ENCODE measurements at regions not wholly inside any gene's neighbourhood (a gene's known extent, or its start where the extent isn't known, plus 50 kb on each side); places are given as distances from the start of the nearest gene placed in this dataset.

DNA sequence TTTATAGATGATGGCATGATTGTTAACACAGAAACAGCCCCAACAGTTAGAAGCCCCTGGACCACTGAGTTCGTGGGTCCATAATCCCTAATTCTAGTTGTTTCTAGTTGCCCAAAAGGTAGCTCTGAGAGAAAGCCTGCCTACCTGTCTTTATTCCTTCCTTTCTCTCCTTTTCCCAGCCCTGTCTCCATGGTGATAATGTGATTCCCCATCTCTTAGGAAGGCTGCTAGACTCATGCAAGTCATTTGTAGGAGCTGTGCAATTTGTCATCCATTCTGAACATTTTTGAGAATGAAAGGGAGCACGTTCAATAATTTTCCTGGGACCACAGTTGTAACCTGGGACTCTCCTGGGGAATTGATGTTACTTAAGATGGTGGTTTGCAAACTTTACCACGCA is 183.4 kb downstream of the EMX2 start:
- Histone ChIP-seq H3K27me3 (ENCODE audit: insufficient read depth, low read length) (0 out of 2 replicates have a peak, but pooled peaks cover 3% of the 10 kb centered on the region), H3K36me3 (ENCODE audit: insufficient read depth, low read depth, low read length) (no peaks in the 10 kb centered on the region), H3K9ac (ENCODE audit: low read depth, low read length) (no peak overlapping the region), H3K4me1 (ENCODE audit: insufficient read depth, low read length) (peaks cover under 1% of the 10 kb centered on the region; the same call in 1 of the 2 replicates), H3K9me3 (ENCODE audit: insufficient read depth, low read depth, low read length) (no peaks in the 10 kb centered on the region), H3K27ac (ENCODE audit: low read length) (no peak overlapping the region), H3K4me3 (ENCODE audit: low read length) (no peak overlapping the region)

- Histone ChIP-seq H3K36me3 (ENCODE audit: insufficient read depth, low read depth, low read length) (no peaks in the 10 kb centered on the region), H3K4me1 (ENCODE audit: insufficient read depth, low read length) (peaks cover 2% of the 10 kb centered on the region; the same call in 1 of the 2 replicates), H3K27me3 (ENCODE audit: insufficient read depth, low read length) (no peaks in the 10 kb centered on the region), H3K4me3 (ENCODE audit: low read length) (no peak overlapping the region), H3K27ac (ENCODE audit: low read length) (no peak overlapping the region), H3K9me3 (ENCODE audit: insufficient read depth, low read depth, low read length) (no peaks in the 10 kb centered on the region), H3K9ac (ENCODE audit: low read depth, low read length) (no peak overlapping the region)
These were observed 184.2 kb downstream of the EMX2 start for GRCh38 chr10:117726596-117727295.

DNA sequence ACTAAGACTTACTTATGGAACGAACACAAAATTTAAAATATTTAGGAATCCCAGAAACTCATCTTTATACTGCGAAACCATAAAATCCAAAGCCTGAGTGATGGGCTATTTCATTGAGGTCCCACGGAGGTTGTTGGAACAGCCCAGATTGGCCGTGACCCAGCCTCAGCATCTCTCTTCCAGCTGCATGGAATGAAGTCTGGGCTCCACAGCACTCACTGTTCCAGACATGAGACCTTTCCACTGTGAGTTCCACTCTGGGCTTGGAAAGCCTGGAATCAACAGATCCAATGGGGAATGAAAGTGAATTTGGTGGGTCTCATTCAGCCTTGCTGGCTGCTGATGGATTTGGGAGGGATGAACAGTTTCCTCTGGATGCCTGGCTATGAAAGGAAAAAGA is 184.9 kb downstream of the EMX2 start:
- no peak overlapping the region for H3K27ac ChIP-seq (ENCODE audit: low read length)
- no peaks in the 10 kb centered on the region for H3K36me3 ChIP-seq (ENCODE audit: insufficient read depth, low read depth, low read length)
- no peak overlapping the region for H3K9ac ChIP-seq (ENCODE audit: low read depth, low read length)
- H3K4me3 ChIP-seq (ENCODE audit: low read length) = no peak overlapping the region
- 0 out of 2 replicates have a peak, but pooled peaks cover 3% of the 10 kb centered on the region for H3K4me1 ChIP-seq (ENCODE audit: insufficient read depth, low read length)
- no peaks in the 10 kb centered on the region for H3K27me3 ChIP-seq (ENCODE audit: insufficient read depth, low read length)
- no peaks in the 10 kb centered on the region for H3K9me3 ChIP-seq (ENCODE audit: insufficient read depth, low read depth, low read length)

- peaks cover 6% of the 10 kb centered on the region; the same call in 1 of the 2 replicates for H3K4me1 ChIP-seq (ENCODE audit: insufficient read depth, low read length)
- no peaks in the 10 kb centered on the region for H3K9me3 ChIP-seq (ENCODE audit: insufficient read depth, low read depth, low read length)
- H3K27ac ChIP-seq (ENCODE audit: low read length) = no peak overlapping the region
- H3K9ac ChIP-seq (ENCODE audit: low read depth, low read length) = no peak overlapping the region
- no peak overlapping the region for H3K4me3 ChIP-seq (ENCODE audit: low read length)
- no peaks in the 10 kb centered on the region for H3K27me3 ChIP-seq (ENCODE audit: insufficient read depth, low read length)
- H3K36me3 ChIP-seq (ENCODE audit: insufficient read depth, low read depth, low read length) = no peaks in the 10 kb centered on the region
These were observed 185.5 kb downstream of the EMX2 start for GRCh38 chr10:117728087-117728486.

DNA sequence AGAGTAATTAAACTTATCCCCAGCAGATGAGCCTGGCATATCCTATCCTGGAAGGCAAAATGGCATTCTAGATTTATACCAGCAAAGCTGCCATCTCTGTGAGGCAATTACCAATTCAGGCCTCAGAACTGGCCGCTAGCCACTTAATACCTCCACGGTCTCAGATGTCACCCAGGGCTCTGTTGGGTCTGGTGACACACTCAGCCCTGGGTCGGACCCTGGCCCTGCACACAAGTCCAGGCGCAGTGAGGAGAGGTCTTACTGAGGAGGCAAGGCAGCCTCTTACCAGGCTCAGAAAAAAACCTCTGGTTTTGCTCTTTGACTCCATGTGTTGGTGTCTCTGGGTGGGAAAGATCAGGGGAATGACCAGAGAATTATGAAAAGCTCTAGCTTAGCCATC is 186.6 kb downstream of the EMX2 start:
- no peaks in the 10 kb centered on the region for H3K27me3 ChIP-seq (ENCODE audit: insufficient read depth, low read length)
- peaks cover 13% of the 10 kb centered on the region; the same call in 1 of the 2 replicates for H3K4me1 ChIP-seq (ENCODE audit: insufficient read depth, low read length)
- no peaks in the 10 kb centered on the region for H3K36me3 ChIP-seq (ENCODE audit: insufficient read depth, low read depth, low read length)
- no peaks in the 10 kb centered on the region for H3K9me3 ChIP-seq (ENCODE audit: insufficient read depth, low read depth, low read length)
- H3K9ac ChIP-seq (ENCODE audit: low read depth, low read length) = no peak overlapping the region
- no peak overlapping the region for H3K27ac ChIP-seq (ENCODE audit: low read length)
- H3K4me3 ChIP-seq (ENCODE audit: low read length) = no peak overlapping the region

GRCh38 chr10:117731121-117731791 is 188.7 kb downstream of the EMX2 start:
- no peak overlapping the region for H3K9ac ChIP-seq (ENCODE audit: low read depth, low read length)
- peaks cover 17% of the 10 kb centered on the region; the same call in 1 of the 2 replicates for H3K4me1 ChIP-seq (ENCODE audit: insufficient read depth, low read length)

DNA sequence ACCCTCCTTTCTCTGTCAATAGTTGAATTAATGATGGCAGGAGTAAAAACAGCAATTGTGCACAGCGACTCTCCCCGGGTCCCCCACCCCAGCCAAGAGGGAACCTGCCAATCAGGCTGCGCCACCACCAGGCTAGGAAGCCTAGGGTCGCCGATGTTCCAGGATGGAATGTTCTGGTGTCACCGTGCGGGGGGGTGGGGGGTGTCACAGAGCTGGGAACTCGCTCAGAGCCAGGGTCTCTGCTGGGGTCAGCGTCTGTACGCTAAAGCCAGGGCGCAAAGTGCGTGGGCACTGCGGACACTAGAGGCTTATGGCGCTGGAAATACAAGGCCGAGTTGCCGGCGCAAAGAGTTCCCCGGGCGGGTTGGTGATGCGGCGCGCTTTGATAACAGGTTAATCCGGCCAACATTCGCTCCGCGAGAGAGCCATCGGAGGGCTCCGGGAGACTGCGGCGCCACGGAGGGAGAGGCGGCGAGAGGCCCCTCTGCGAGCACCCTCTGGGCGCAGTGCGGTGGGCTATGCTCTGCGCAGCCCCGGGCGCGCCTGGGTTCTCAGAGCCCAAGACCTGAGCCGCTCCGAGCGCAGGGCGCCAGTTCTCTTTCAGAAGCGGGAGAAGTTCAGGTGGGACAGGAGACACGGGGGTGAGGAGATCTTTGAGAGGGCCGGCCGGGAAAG is 192.3 kb downstream of the EMX2 start:
- H3K9ac ChIP-seq (ENCODE audit: low read depth, low read length) = no peak overlapping the region
- no peaks in the 10 kb centered on the region for H3K36me3 ChIP-seq (ENCODE audit: insufficient read depth, low read depth, low read length)
- H3K4me1 ChIP-seq (ENCODE audit: insufficient read depth, low read length) = peaks cover 17% of the 10 kb centered on the region; the same call in 1 of the 2 replicates
- no peak overlapping the region for H3K4me3 ChIP-seq (ENCODE audit: low read length)
- H3K9me3 ChIP-seq (ENCODE audit: insufficient read depth, low read depth, low read length) = no peaks in the 10 kb centered on the region
- H3K27me3 ChIP-seq (ENCODE audit: insufficient read depth, low read length) = no peaks in the 10 kb centered on the region
- no peak overlapping the region for H3K27ac ChIP-seq (ENCODE audit: low read length)

More at GRCh38 chr10:117731121-117731791, 188.7 kb downstream of the EMX2 start:
- Histone ChIP-seq H3K27ac (ENCODE audit: low read length) (no peak overlapping the region), H3K36me3 (ENCODE audit: insufficient read depth, low read depth, low read length) (no peaks in the 10 kb centered on the region), H3K27me3 (ENCODE audit: insufficient read depth, low read length) (no peaks in the 10 kb centered on the region), H3K9me3 (ENCODE audit: insufficient read depth, low read depth, low read length) (no peaks in the 10 kb centered on the region), H3K4me3 (ENCODE audit: low read length) (no peak overlapping the region)

DNA sequence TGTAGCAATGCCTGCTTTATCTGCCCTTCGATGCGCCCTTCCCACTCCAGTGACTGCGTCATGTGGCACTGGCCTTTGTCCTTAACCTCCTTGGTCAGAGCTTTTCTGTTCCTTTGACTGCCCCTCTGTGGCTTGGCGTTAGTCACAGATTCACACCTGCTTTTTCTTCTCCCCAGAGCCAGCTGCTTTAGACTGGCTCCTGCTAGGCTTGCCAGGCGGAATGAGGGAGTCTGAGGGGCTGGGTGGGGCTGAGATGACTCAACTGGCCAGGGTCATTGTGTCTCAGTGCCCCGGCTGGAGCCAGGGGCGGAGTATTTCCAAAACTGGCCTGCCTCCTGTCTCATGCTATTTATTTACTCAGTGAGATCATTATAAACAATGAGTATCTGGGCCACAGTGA is 194.1 kb downstream of the EMX2 start:
- no peak overlapping the region for H3K27ac ChIP-seq (ENCODE audit: low read length)
- no peak overlapping the region for H3K9ac ChIP-seq (ENCODE audit: low read depth, low read length)
- no peaks in the 10 kb centered on the region for H3K9me3 ChIP-seq (ENCODE audit: insufficient read depth, low read depth, low read length)
- H3K27me3 ChIP-seq (ENCODE audit: insufficient read depth, low read length) = no peaks in the 10 kb centered on the region
- H3K4me3 ChIP-seq (ENCODE audit: low read length) = no peak overlapping the region
- H3K4me1 ChIP-seq (ENCODE audit: insufficient read depth, low read length) = peaks cover 16% of the 10 kb centered on the region; the same call in 1 of the 2 replicates
- H3K36me3 ChIP-seq (ENCODE audit: insufficient read depth, low read depth, low read length) = no peaks in the 10 kb centered on the region

DNA sequence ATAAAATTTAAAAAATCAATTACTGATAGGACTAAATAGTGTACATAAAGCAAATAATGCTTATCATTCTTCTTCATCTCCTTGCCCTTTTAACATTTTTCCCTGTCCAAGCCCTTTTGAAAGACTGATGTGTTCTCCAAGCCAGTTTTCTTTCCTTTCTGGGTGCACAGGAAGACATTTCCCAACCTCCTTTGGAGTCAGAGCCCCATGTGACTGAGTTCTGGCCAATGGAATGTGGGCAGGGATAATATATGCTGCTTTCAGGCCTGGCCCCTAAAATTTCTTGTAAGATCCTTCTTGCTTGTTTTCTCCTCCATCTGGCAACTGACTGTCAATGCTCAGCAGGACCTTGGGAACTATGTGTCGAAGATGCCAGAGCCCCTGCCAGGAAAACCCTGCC is 197.5 kb downstream of the EMX2 start:
- no peak overlapping the region for H3K4me3 ChIP-seq (ENCODE audit: low read length)
- H3K27ac ChIP-seq (ENCODE audit: low read length) = no peak overlapping the region
- H3K4me1 ChIP-seq (ENCODE audit: insufficient read depth, low read length) = no peaks in the 10 kb centered on the region
- H3K9me3 ChIP-seq (ENCODE audit: insufficient read depth, low read depth, low read length) = no peaks in the 10 kb centered on the region
- no peaks in the 10 kb centered on the region for H3K36me3 ChIP-seq (ENCODE audit: insufficient read depth, low read depth, low read length)
- no peak overlapping the region for H3K9ac ChIP-seq (ENCODE audit: low read depth, low read length)
- no peaks in the 10 kb centered on the region for H3K27me3 ChIP-seq (ENCODE audit: insufficient read depth, low read length)

DNA sequence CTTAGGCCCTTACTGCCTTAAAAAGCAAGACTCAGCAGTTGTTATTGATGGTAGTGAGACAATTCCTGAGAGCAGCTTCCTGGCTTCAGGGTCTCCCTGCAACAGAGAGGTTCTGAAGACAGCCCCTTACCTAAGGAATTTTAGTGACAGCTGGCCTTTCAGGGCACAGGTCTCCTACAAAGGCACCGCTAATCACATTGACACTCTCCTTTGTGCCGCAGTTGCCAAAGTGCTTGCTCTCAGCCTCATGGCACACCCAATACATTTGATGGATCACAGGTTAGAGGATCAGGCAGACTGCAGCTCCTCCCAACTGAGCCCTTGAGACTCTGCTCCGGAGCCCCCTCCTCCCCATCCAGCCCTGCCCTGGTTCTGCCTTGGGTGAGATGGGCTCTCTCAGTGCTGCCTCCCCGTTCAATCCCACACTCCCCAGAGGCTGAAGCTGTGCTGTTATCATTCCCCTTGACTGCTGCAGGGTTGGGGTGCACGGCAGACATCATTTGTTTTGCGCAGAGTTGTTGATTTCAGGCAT is 198.2 kb downstream of the EMX2 start:
- no peaks in the 10 kb centered on the region for H3K4me1 ChIP-seq (ENCODE audit: insufficient read depth, low read length)
- H3K36me3 ChIP-seq (ENCODE audit: insufficient read depth, low read depth, low read length) = no peaks in the 10 kb centered on the region
- no peaks in the 10 kb centered on the region for H3K27me3 ChIP-seq (ENCODE audit: insufficient read depth, low read length)
- no peaks in the 10 kb centered on the region for H3K9me3 ChIP-seq (ENCODE audit: insufficient read depth, low read depth, low read length)
- H3K4me3 ChIP-seq (ENCODE audit: low read length) = no peak overlapping the region
- H3K27ac ChIP-seq (ENCODE audit: low read length) = no peak overlapping the region
- no peak overlapping the region for H3K9ac ChIP-seq (ENCODE audit: low read depth, low read length)

- H3K9me3 ChIP-seq (ENCODE audit: insufficient read depth, low read depth, low read length) = no peaks in the 10 kb centered on the region
- H3K36me3 ChIP-seq (ENCODE audit: insufficient read depth, low read depth, low read length) = no peaks in the 10 kb centered on the region
- no peaks in the 10 kb centered on the region for H3K27me3 ChIP-seq (ENCODE audit: insufficient read depth, low read length)
- no peak overlapping the region for H3K4me3 ChIP-seq (ENCODE audit: low read length)
- H3K4me1 ChIP-seq (ENCODE audit: insufficient read depth, low read length) = no peaks in the 10 kb centered on the region
- H3K9ac ChIP-seq (ENCODE audit: low read depth, low read length) = no peak overlapping the region
- no peak overlapping the region for H3K27ac ChIP-seq (ENCODE audit: low read length)
These were observed 199.0 kb downstream of the EMX2 start for GRCh38 chr10:117741524-117741923.

All from iPS-20b (cell line).